HS-5 (cell line): ENCODE measurements at regions not wholly inside any gene's neighbourhood (a gene's known extent, or its start where the extent isn't known, plus 50 kb on each side); places are given as distances from the start of the nearest gene placed in this dataset.
"Not testable (repeated sequence)": the region's sequence is repeated elsewhere in the genome, so short reads cannot be mapped to it uniquely, and the experiment has no call there.

Experiments
- DNase-seq: peaks from one replicate; pipeline ENCODE4 v3.0.0-alpha.2; 2012; ENCODE audit warnings: low read depth

- DNase-seq, result no peak
Measured at GRCh38 chr2:56515399-56515798, 331.6 kb downstream of the CCDC85A start.

GRCh38 chr2:56519806-56520205, 336.0 kb downstream of the CCDC85A start:
- no peak for DNase-seq

GRCh38 chr2:56522605-56523089, 338.9 kb downstream of the CCDC85A start:
- no peak for DNase-seq

GRCh38 chr2:56523816-56524215, 340.0 kb downstream of the CCDC85A start:
- peak; percentile 23 for DNase-seq

GRCh38 chr2:56531668-56532420, 348.1 kb downstream of the CCDC85A start:
- no peak for DNase-seq

- peak; percentile 23 for DNase-seq
Measured at GRCh38 chr2:56534321-56534720, 350.5 kb downstream of the CCDC85A start.

GRCh38 chr2:56537756-56538155, 354.0 kb downstream of the CCDC85A start:
- DNase-seq, result no peak

- DNase-seq, result no peak
Measured at GRCh38 chr2:56539618-56540017, 355.8 kb downstream of the CCDC85A start.

- DNase-seq, result no peak
Measured at GRCh38 chr2:56540467-56540866, 356.7 kb downstream of the CCDC85A start.

GRCh38 chr2:56540916-56541315, 357.1 kb downstream of the CCDC85A start:
- no peak for DNase-seq

- no peak for DNase-seq
Measured at GRCh38 chr2:56542213-56542612, 358.4 kb downstream of the CCDC85A start.

- DNase-seq, result no peak
Measured at GRCh38 chr2:56565143-56565542, 381.4 kb downstream of the CCDC85A start.

GRCh38 chr2:56571074-56571473, 387.3 kb downstream of the CCDC85A start:
- no peak for DNase-seq

- no peak for DNase-seq
Measured at GRCh38 chr2:56576001-56576400, 392.2 kb downstream of the CCDC85A start.

- peak; percentile 58 for DNase-seq
Measured at GRCh38 chr2:56580242-56580641, 396.5 kb downstream of the CCDC85A start.

- DNase-seq, result no peak
Measured at GRCh38 chr2:56582570-56582969, 398.8 kb downstream of the CCDC85A start.

GRCh38 chr2:56583796-56584315, 400.1 kb downstream of the CCDC85A start:
- DNase-seq, result no peak

- no peak for DNase-seq
Measured at GRCh38 chr2:56587456-56587855, 403.7 kb downstream of the CCDC85A start.

GRCh38 chr2:56589194-56589593, 405.4 kb downstream of the CCDC85A start:
- no peak for DNase-seq

GRCh38 chr2:56589835-56590234, 406.0 kb downstream of the CCDC85A start:
- DNase-seq, result no peak

- no peak for DNase-seq
Measured at GRCh38 chr2:56590611-56591010, 406.8 kb downstream of the CCDC85A start.

GRCh38 chr2:56606086-56606485, 422.3 kb downstream of the CCDC85A start:
- not testable (repeated sequence) for DNase-seq

- DNase-seq, result no peak
Measured at GRCh38 chr2:56613254-56613653, 429.5 kb downstream of the CCDC85A start.

GRCh38 chr2:56613920-56614319, 430.1 kb downstream of the CCDC85A start:
- peak; percentile 65 for DNase-seq
